Upper lobe of left lung (tissue), 4 donors: ENCODE measurements at regions not wholly inside any gene's neighbourhood (a gene's known extent, or its start where the extent isn't known, plus 50 kb on each side); places are given as distances from the start of the nearest gene placed in this dataset.

Experiments
- CTCF ChIP-seq, 6 experiments: fragments of 450-650 bp in 4 of 6; fragments of 200-600 bp in 2 of 6; sonication (generic) in 2 of 6; IDR thresholded peaks; one replicate each; pipeline ENCODE4 v1.5.1; 2016 to 2019; ENCODE audit warnings: antibody characterized with exemption in 6 of 6
- POLR2A ChIP-seq, 4 donors: fragments of 450-650 bp; IDR thresholded peaks; one replicate each; pipeline ENCODE4 v1.5.1; 2016 to 2017; ENCODE audit warnings: antibody characterized with exemption in 4 of 4, mild to moderate bottlenecking in 2 of 4
- POLR2AphosphoS5 ChIP-seq, 2 donors: sonication (generic); formaldehyde crosslinking; IDR thresholded peaks; one replicate each; pipeline ENCODE4 v1.5.1; 2017; ENCODE audit warnings: antibody characterized with exemption in 2 of 2

- TF ChIP-seq CTCF (IDR thresholded peaks at IDR 0.05) (no peak), POLR2A (IDR thresholded peaks at IDR 0.05) (no peak), POLR2AphosphoS5 (IDR thresholded peaks at IDR 0.05) (no peak)
Measured at GRCh38 chr10:117694190-117694589, 151.6 kb downstream of the EMX2 start.
